SK-N-MC (cell line): ENCODE measurements at regions not wholly inside any gene's neighbourhood (a gene's known extent, or its start where the extent isn't known, plus 50 kb on each side); places are given as distances from the start of the nearest gene placed in this dataset.

Experiments
- EZH2 ChIP-seq: fragments of 200-600 bp; sonication (generic); IDR thresholded peaks from one replicate; pipeline ENCODE4 v1.6.1; 2017; ENCODE audit warnings: antibody characterized with exemption
- POLR2AphosphoS5 ChIP-seq: IDR thresholded peaks from 2 replicates; pipeline ENCODE4 v1.6.1; 2012; ENCODE audit warnings: mild to moderate bottlenecking, low read depth, low read length, borderline replicate concordance

GRCh38 chr6:8589941-8590729 lies 154.8 kb upstream of the SLC35B3 start:
- TF ChIP-seq POLR2AphosphoS5 (peak; percentile 73; the same call in 1 of the 2 replicates), EZH2 (no peak)
